T-helper 2 cell treated with Interferon-gamma antibody and Interleukin-4, amounts not matched to agents 5 μg/mL and 100 μg/mL, for 36 hours (primary cell): ENCODE measurements at regions not wholly inside any gene's neighbourhood (a gene's known extent, or its start where the extent isn't known, plus 50 kb on each side); places are given as distances from the start of the nearest gene placed in this dataset.

Experiments used
- DNase-seq: peaks from one replicate; pipeline ENCODE4 v3.0.0; 2021; ENCODE audit warnings: low spot score
- H3K27ac Mint-ChIP-seq: one replicate; pipeline ENCODE4 v1.8.0; 2021; ENCODE audit warnings: mild to moderate bottlenecking, mixed read lengths
- H3K27me3 Mint-ChIP-seq: one replicate; pipeline ENCODE4 v1.8.0; 2021; ENCODE audit warnings: low read depth, mixed read lengths
- H3K36me3 Mint-ChIP-seq: one replicate; pipeline ENCODE4 v1.8.0; 2021; ENCODE audit warnings: low read depth, mixed read lengths
- H3K4me1 Mint-ChIP-seq: one replicate; pipeline ENCODE4 v1.8.0; 2021; ENCODE audit warnings: low read depth, mixed read lengths
- H3K4me3 Mint-ChIP-seq: one replicate; pipeline ENCODE4 v1.8.0; 2022; ENCODE audit warnings: mild to moderate bottlenecking, moderate library complexity, mixed read lengths
- H3K9me3 Mint-ChIP-seq: one replicate; pipeline ENCODE4 v1.8.0; 2021; ENCODE audit warnings: mixed read lengths

- Mint-ChIP-seq H3K9me3 (no peaks in the 10 kb centered on the region), H3K4me1 (no peaks in the 10 kb centered on the region), H3K27ac (no peak overlapping the region), H3K27me3 (no peaks in the 10 kb centered on the region), H3K36me3 (no peaks in the 10 kb centered on the region), H3K4me3 (no peak overlapping the region)
- DNase-seq = no peak
Observed at GRCh38 chr2:16175247-16175825, 235.0 kb downstream of the MYCN start.

GRCh38 chr2:16174693-16175045 lies 234.3 kb downstream of the MYCN start:
- Mint-ChIP-seq H3K4me3 (no peak overlapping the region), H3K9me3 (no peaks in the 10 kb centered on the region), H3K36me3 (no peaks in the 10 kb centered on the region), H3K27ac (no peak overlapping the region), H3K27me3 (no peaks in the 10 kb centered on the region), H3K4me1 (no peaks in the 10 kb centered on the region)
- DNase-seq = no peak

- no peaks in the 10 kb centered on the region for H3K36me3 Mint-ChIP-seq
- DNase-seq = no peak
- H3K9me3 Mint-ChIP-seq = no peaks in the 10 kb centered on the region
- H3K27me3 Mint-ChIP-seq = no peaks in the 10 kb centered on the region
- H3K27ac Mint-ChIP-seq = no peak overlapping the region
- no peaks in the 10 kb centered on the region for H3K4me1 Mint-ChIP-seq
- no peak overlapping the region for H3K4me3 Mint-ChIP-seq
Observed at GRCh38 chr2:16173893-16174692, 233.7 kb downstream of the MYCN start.

- H3K36me3 Mint-ChIP-seq = no peaks in the 10 kb centered on the region
- H3K27me3 Mint-ChIP-seq = no peaks in the 10 kb centered on the region
- H3K4me3 Mint-ChIP-seq = no peak overlapping the region
- no peak overlapping the region for H3K27ac Mint-ChIP-seq
- DNase-seq = no peak
- H3K9me3 Mint-ChIP-seq = no peaks in the 10 kb centered on the region
- no peaks in the 10 kb centered on the region for H3K4me1 Mint-ChIP-seq
Observed at GRCh38 chr2:16172324-16173175, 232.2 kb downstream of the MYCN start.

- Mint-ChIP-seq H3K4me1 (no peaks in the 10 kb centered on the region), H3K27me3 (no peaks in the 10 kb centered on the region), H3K4me3 (no peak overlapping the region), H3K27ac (no peak overlapping the region), H3K36me3 (no peaks in the 10 kb centered on the region), H3K9me3 (no peaks in the 10 kb centered on the region)
- no peak for DNase-seq
Observed at GRCh38 chr2:16171425-16171920, 231.1 kb downstream of the MYCN start.

- Mint-ChIP-seq H3K9me3 (no peaks in the 10 kb centered on the region), H3K36me3 (no peaks in the 10 kb centered on the region), H3K4me3 (no peak overlapping the region), H3K4me1 (no peaks in the 10 kb centered on the region), H3K27ac (no peak overlapping the region), H3K27me3 (no peaks in the 10 kb centered on the region)
- no peak for DNase-seq
Observed at GRCh38 chr2:16170675-16171424, 230.5 kb downstream of the MYCN start.

GRCh38 chr2:16169381-16169960 lies 229.1 kb downstream of the MYCN start:
- Mint-ChIP-seq H3K36me3 (no peaks in the 10 kb centered on the region), H3K27me3 (no peaks in the 10 kb centered on the region), H3K27ac (no peak overlapping the region), H3K9me3 (no peaks in the 10 kb centered on the region), H3K4me1 (no peaks in the 10 kb centered on the region), H3K4me3 (no peak overlapping the region)
- DNase-seq = no peak

GRCh38 chr2:16168506-16169264 lies 228.3 kb downstream of the MYCN start:
- no peaks in the 10 kb centered on the region for H3K4me1 Mint-ChIP-seq
- no peaks in the 10 kb centered on the region for H3K27me3 Mint-ChIP-seq
- DNase-seq = no peak
- H3K36me3 Mint-ChIP-seq = no peaks in the 10 kb centered on the region
- no peaks in the 10 kb centered on the region for H3K9me3 Mint-ChIP-seq
- no peak overlapping the region for H3K4me3 Mint-ChIP-seq
- H3K27ac Mint-ChIP-seq = no peak overlapping the region

- Mint-ChIP-seq H3K27ac (no peak overlapping the region), H3K36me3 (no peaks in the 10 kb centered on the region), H3K4me1 (no peaks in the 10 kb centered on the region), H3K27me3 (no peaks in the 10 kb centered on the region), H3K9me3 (no peaks in the 10 kb centered on the region), H3K4me3 (no peak overlapping the region)
- DNase-seq = no peak
Observed at GRCh38 chr2:16167870-16168426, 227.6 kb downstream of the MYCN start.

- no peaks in the 10 kb centered on the region for H3K36me3 Mint-ChIP-seq
- no peak overlapping the region for H3K27ac Mint-ChIP-seq
- no peak overlapping the region for H3K4me3 Mint-ChIP-seq
- DNase-seq = no peak
- H3K27me3 Mint-ChIP-seq = no peaks in the 10 kb centered on the region
- H3K9me3 Mint-ChIP-seq = no peaks in the 10 kb centered on the region
- H3K4me1 Mint-ChIP-seq = no peaks in the 10 kb centered on the region
Observed at GRCh38 chr2:16167451-16167861, 227.1 kb downstream of the MYCN start.

- H3K27ac Mint-ChIP-seq = no peak overlapping the region
- no peak overlapping the region for H3K4me3 Mint-ChIP-seq
- H3K4me1 Mint-ChIP-seq = no peaks in the 10 kb centered on the region
- H3K9me3 Mint-ChIP-seq = no peaks in the 10 kb centered on the region
- no peaks in the 10 kb centered on the region for H3K36me3 Mint-ChIP-seq
- DNase-seq = no peak
- H3K27me3 Mint-ChIP-seq = no peaks in the 10 kb centered on the region
Observed at GRCh38 chr2:16166327-16166981, 226.1 kb downstream of the MYCN start.

- H3K27me3 Mint-ChIP-seq = no peaks in the 10 kb centered on the region
- no peaks in the 10 kb centered on the region for H3K4me1 Mint-ChIP-seq
- H3K9me3 Mint-ChIP-seq = no peaks in the 10 kb centered on the region
- H3K36me3 Mint-ChIP-seq = no peaks in the 10 kb centered on the region
- no peak overlapping the region for H3K4me3 Mint-ChIP-seq
- DNase-seq = no peak
- no peak overlapping the region for H3K27ac Mint-ChIP-seq
Observed at GRCh38 chr2:16165518-16166326, 225.4 kb downstream of the MYCN start.
